K562 (cell line): ENCODE measurements at regions not wholly inside any gene's neighbourhood (a gene's known extent, or its start where the extent isn't known, plus 50 kb on each side); places are given as distances from the start of the nearest gene placed in this dataset.

ENCODE experiments used
- CAMTA2 ChIP-seq: fragments of 250-450 bp; sonication (Bioruptor Pico); conservative IDR thresholded peaks from 2 replicates; pipeline ENCODE4 v1.5.1; 2022
- CHD4 ChIP-seq: fragments of 200-600 bp; sonication (generic); IDR thresholded peaks from 3 replicates; pipeline ENCODE4 v1.6.1; 2012; ENCODE audit warnings: low read depth, mild to moderate bottlenecking, mixed read lengths, low read length, inconsistent platforms; ENCODE audit not compliant: insufficient read depth, insufficient replicate concordance, poor library complexity, severe bottlenecking
- FUS ChIP-seq: fragments of 200-400 bp; formaldehyde crosslinking; optimal IDR thresholded peaks from 2 replicates; pipeline ENCODE3; 2017; ENCODE audit warnings: low read depth, low read length
- JUND ChIP-seq, 2 experiments: IDR thresholded peaks; 2 replicates in 1 of 2; 3 replicates in 1 of 2; pipeline ENCODE4 v1.6.1; 2011; ENCODE audit warnings: borderline replicate concordance in 2 of 2, low read depth in 2 of 2, low read length in 2 of 2, improper control_type of control experiment in 1 of 2, missing biosample characterization in 1 of 2, missing genetic modification characterization in 1 of 2, missing genetic modification reagents in 1 of 2
- MTA1 ChIP-seq: fragments of 450-650 bp; IDR thresholded peaks from 2 replicates; pipeline ENCODE4 v1.6.1; 2017; ENCODE audit warnings: borderline replicate concordance
- NR2C2 ChIP-seq, 2 experiments: fragments of 200-800 bp in 1 of 2; sonication (Bioruptor generic) in 1 of 2; sonication (generic) in 1 of 2; formaldehyde crosslinking in 1 of 2; IDR thresholded peaks; 2 replicates each; pipeline versions ENCODE4 v1.6.1 to v1.8.0; 2016 to 2022; ENCODE audit warnings: mild to moderate bottlenecking in 1 of 2, missing compliant biosample characterization in 1 of 2, missing genetic modification characterization in 1 of 2, missing genetic modification reagents in 1 of 2
- TFAM ChIP-seq: fragments of 250-450 bp; sonication (Bioruptor Pico); conservative IDR thresholded peaks from 2 replicates; pipeline ENCODE4 v1.5.0; 2021; ENCODE audit warnings: mild to moderate bottlenecking, moderate library complexity
- TF ChIP-seq, protein P1 (sequence below): fragments of 450-650 bp; IDR thresholded peaks from 2 replicates; pipeline ENCODE4 v1.6.1; 2017; ENCODE audit warnings: antibody characterized with exemption, mild to moderate bottlenecking
- TF ChIP-seq, protein P2 (sequence below), 2 experiments: IDR thresholded peaks; 2 replicates each; pipeline ENCODE4 v1.6.1; 2012; ENCODE audit warnings: improper control_type of control experiment in 2 of 2, low read depth in 2 of 2, low read length in 2 of 2, borderline replicate concordance in 1 of 2

- no peak for TF ChIP-seq TFAM (CRISPR knock-in tag)
- no peak for TF ChIP-seq CHD4
- TF ChIP-seq, protein P1, sequence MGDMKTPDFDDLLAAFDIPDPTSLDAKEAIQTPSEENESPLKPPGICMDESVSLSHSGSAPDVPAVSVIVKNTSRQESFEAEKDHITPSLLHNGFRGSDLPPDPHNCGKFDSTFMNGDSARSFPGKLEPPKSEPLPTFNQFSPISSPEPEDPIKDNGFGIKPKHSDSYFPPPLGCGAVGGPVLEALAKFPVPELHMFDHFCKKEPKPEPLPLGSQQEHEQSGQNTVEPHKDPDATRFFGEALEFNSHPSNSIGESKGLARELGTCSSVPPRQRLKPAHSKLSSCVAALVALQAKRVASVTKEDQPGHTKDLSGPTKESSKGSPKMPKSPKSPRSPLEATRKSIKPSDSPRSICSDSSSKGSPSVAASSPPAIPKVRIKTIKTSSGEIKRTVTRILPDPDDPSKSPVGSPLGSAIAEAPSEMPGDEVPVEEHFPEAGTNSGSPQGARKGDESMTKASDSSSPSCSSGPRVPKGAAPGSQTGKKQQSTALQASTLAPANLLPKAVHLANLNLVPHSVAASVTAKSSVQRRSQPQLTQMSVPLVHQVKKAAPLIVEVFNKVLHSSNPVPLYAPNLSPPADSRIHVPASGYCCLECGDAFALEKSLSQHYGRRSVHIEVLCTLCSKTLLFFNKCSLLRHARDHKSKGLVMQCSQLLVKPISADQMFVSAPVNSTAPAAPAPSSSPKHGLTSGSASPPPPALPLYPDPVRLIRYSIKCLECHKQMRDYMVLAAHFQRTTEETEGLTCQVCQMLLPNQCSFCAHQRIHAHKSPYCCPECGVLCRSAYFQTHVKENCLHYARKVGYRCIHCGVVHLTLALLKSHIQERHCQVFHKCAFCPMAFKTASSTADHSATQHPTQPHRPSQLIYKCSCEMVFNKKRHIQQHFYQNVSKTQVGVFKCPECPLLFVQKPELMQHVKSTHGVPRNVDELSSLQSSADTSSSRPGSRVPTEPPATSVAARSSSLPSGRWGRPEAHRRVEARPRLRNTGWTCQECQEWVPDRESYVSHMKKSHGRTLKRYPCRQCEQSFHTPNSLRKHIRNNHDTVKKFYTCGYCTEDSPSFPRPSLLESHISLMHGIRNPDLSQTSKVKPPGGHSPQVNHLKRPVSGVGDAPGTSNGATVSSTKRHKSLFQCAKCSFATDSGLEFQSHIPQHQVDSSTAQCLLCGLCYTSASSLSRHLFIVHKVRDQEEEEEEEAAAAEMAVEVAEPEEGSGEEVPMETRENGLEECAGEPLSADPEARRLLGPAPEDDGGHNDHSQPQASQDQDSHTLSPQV, result peak; percentile 28; the same call in 1 of the 2 replicates
- no peak for TF ChIP-seq NR2C2 (CRISPR knock-in tag; IDR thresholded peaks at IDR 0.05)
- no peak for TF ChIP-seq NR2C2 (tag; IDR thresholded peaks at IDR 0.05)
- TF ChIP-seq CAMTA2, result no peak
- TF ChIP-seq, protein P2, sequence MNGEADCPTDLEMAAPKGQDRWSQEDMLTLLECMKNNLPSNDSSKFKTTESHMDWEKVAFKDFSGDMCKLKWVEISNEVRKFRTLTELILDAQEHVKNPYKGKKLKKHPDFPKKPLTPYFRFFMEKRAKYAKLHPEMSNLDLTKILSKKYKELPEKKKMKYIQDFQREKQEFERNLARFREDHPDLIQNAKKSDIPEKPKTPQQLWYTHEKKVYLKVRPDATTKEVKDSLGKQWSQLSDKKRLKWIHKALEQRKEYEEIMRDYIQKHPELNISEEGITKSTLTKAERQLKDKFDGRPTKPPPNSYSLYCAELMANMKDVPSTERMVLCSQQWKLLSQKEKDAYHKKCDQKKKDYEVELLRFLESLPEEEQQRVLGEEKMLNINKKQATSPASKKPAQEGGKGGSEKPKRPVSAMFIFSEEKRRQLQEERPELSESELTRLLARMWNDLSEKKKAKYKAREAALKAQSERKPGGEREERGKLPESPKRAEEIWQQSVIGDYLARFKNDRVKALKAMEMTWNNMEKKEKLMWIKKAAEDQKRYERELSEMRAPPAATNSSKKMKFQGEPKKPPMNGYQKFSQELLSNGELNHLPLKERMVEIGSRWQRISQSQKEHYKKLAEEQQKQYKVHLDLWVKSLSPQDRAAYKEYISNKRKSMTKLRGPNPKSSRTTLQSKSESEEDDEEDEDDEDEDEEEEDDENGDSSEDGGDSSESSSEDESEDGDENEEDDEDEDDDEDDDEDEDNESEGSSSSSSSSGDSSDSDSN (IDR thresholded peaks at IDR 0.05; ENCODE audit: borderline replicate concordance in 1 of 2, low read depth in 2 of 2, low read length in 2 of 2), result no peak
- no peak for TF ChIP-seq FUS
- TF ChIP-seq MTA1, result no peak
- TF ChIP-seq JUND (IDR thresholded peaks at IDR 0.05; ENCODE audit: borderline replicate concordance, low read depth, low read length), result no peak
- peak; percentile 21; the same call in 1 of the 3 replicates for TF ChIP-seq JUND (tag; IDR thresholded peaks at IDR 0.05; ENCODE audit: borderline replicate concordance, low read depth, low read length)
- TF ChIP-seq, all 486 proteins: peak for 4
Measured at GRCh38 chr6:27168108-27168507, 79.4 kb upstream of the PRSS16 start (continued).
